ENCODE measurements at regions not wholly inside any gene's neighbourhood (a gene's known extent, or its start where the extent isn't known, plus 50 kb on each side); places are given as distances from the start of the nearest gene placed in this dataset.
"Not testable (repeated sequence)": the region's sequence is repeated elsewhere in the genome, so short reads cannot be mapped to it uniquely, and the experiment has no call there.

GRCh38 chr4:171432536-171432935 is 380.7 kb upstream of the GALNTL6 start:
- intact Hi-C loops (cut with micrococcal nuclease) = no loop called here
- ATAC-seq = no peak
- no peak for DNase-seq

GRCh38 chr4:171430495-171430894 is 382.7 kb upstream of the GALNTL6 start:
- intact Hi-C loops (cut with micrococcal nuclease) = no loop called here
- ATAC-seq = no peak
- no peak for DNase-seq

- DNase-seq = no peak
- no peak for ATAC-seq
- intact Hi-C loops (cut with micrococcal nuclease) = no loop called here
Measured at GRCh38 chr4:171397175-171397574, 416.0 kb upstream of the GALNTL6 start.

GRCh38 chr4:171390626-171391025 is 422.6 kb upstream of the GALNTL6 start:
- intact Hi-C loops (cut with micrococcal nuclease) = no loop called here
- no peak for ATAC-seq

GRCh38 chr4:171378323-171378722 is 434.9 kb upstream of the GALNTL6 start:
- DNase-seq = no peak
- no peak for ATAC-seq
- intact Hi-C loops (cut with micrococcal nuclease) = no loop called here

More at GRCh38 chr4:171390626-171391025, 422.6 kb upstream of the GALNTL6 start:
- no peak for DNase-seq

- DNase-seq (no peak), ATAC-seq (no peak)
- intact Hi-C loops (cut with micrococcal nuclease) = no loop called here
Measured at GRCh38 chr4:171376724-171377123, 436.5 kb upstream of the GALNTL6 start.

GRCh38 chr4:171353535-171353934 is 459.7 kb upstream of the GALNTL6 start:
- ATAC-seq = no peak
- DNase-seq = no peak
- intact Hi-C loops (cut with micrococcal nuclease) = no loop called here

- ATAC-seq = no peak
- intact Hi-C loops (cut with micrococcal nuclease) = no loop called here
Measured at GRCh38 chr4:171348090-171348489, 465.1 kb upstream of the GALNTL6 start.

GRCh38 chr4:171342646-171343045 is 470.6 kb upstream of the GALNTL6 start:
- intact Hi-C loops (cut with micrococcal nuclease) = no loop called here
- ATAC-seq (no peak), DNase-seq (no peak)

More at GRCh38 chr4:171348090-171348489, 465.1 kb upstream of the GALNTL6 start:
- no peak for DNase-seq

- DNase-seq = no peak
Measured at GRCh38 chr4:171340258-171340657, 472.9 kb upstream of the GALNTL6 start.

GRCh38 chr4:171334549-171334948 is 478.7 kb upstream of the GALNTL6 start:
- intact Hi-C loops (cut with micrococcal nuclease) = no loop called here
- no peak for DNase-seq
- ATAC-seq = no peak

More at GRCh38 chr4:171340258-171340657, 472.9 kb upstream of the GALNTL6 start:
- intact Hi-C loops (cut with micrococcal nuclease) = no loop called here
- ATAC-seq = no peak

- ATAC-seq (no peak), DNase-seq (no peak)
- intact Hi-C loops (cut with micrococcal nuclease) = no loop called here
Measured at GRCh38 chr4:171308661-171309060, 504.5 kb upstream of the GALNTL6 start.

GRCh38 chr4:171298048-171298718 is 515.0 kb upstream of the GALNTL6 start:
- ATAC-seq; DNase-seq; intact Hi-C loops (cut with micrococcal nuclease): not testable (repeated sequence)

GRCh38 chr4:171288816-171289432 is 524.3 kb upstream of the GALNTL6 start:
- intact Hi-C loops (cut with micrococcal nuclease) = no loop called here
- DNase-seq (no peak), ATAC-seq (no peak)

- DNase-seq = no peak
- intact Hi-C loops (cut with micrococcal nuclease) = no loop called here
- no peak for ATAC-seq
Measured at GRCh38 chr4:171281359-171281758, 531.8 kb upstream of the GALNTL6 start.

GRCh38 chr4:171279131-171279530 is 534.1 kb upstream of the GALNTL6 start:
- DNase-seq (no peak), ATAC-seq (no peak)
- intact Hi-C loops (cut with micrococcal nuclease) = no loop called here

GRCh38 chr4:171266671-171267070 is 546.5 kb upstream of the GALNTL6 start:
- ATAC-seq (no peak), DNase-seq (no peak)
- intact Hi-C loops (cut with micrococcal nuclease) = no loop called here

GRCh38 chr4:171265190-171265818 is 547.9 kb upstream of the GALNTL6 start:
- no peak for DNase-seq
- intact Hi-C loops (cut with micrococcal nuclease) = no loop called here

GRCh38 chr4:171256223-171256622 is 557.0 kb upstream of the GALNTL6 start:
- intact Hi-C loops (cut with micrococcal nuclease) = no loop called here
- DNase-seq (no peak), ATAC-seq (no peak)

More at GRCh38 chr4:171265190-171265818, 547.9 kb upstream of the GALNTL6 start:
- no peak for ATAC-seq

- DNase-seq = no peak
- intact Hi-C loops (cut with micrococcal nuclease) = no loop called here
- no peak for ATAC-seq
Measured at GRCh38 chr4:171246948-171247347, 566.3 kb upstream of the GALNTL6 start.

- ATAC-seq = no peak
- intact Hi-C loops (cut with micrococcal nuclease) = no loop called here
- no peak for DNase-seq
Measured at GRCh38 chr4:171242831-171243230, 570.4 kb upstream of the GALNTL6 start.
